ENCODE measurements at regions not wholly inside any gene's neighbourhood (a gene's known extent, or its start where the extent isn't known, plus 50 kb on each side); places are given as distances from the start of the nearest gene placed in this dataset.

DNA sequence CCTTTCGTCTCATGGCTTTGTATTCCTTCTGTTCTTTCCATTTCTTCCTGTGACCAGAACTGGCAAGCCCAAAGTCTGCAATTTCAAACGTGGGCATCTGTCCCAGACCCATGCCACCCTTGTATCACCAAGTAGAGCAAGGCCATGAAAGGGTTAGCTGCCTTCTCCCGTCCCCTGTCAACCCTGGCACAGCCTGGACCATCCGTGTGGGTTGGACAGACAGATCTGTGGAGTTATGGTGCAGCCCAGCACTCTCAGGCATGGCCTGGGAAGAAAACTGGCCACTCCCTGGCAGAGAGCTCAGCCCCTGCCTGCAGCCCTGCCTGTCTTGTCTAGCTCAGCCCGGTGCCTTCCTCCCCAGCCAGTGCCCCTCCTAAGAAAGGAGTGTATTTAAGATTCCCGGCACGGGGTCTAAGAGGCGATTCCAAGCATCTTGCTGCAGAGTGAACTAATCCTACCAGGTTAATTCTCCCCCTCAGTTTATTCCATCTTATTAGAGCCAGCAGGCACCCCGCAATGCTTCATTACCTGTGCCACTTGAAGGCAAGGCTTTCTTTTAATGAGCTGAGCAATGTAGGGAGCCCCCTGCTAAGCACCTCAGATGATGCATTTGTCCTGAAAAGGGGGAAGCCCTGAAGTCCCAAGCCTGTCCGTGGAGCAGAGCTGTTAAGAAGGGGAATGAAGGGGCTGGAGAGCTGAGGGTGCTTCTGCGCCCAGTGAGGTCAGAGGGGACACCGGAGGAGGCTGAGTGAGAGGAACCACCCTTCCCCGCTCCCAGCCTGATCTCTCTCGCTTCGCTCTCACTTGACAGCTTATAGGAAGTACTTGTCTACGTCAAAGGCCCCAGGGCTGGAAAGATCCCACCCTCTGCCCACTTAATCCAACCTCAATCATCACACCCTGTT is 130.6 kb downstream of the SPATA19 start:
- FAIRE-seq, result no peak
- H2AFZ ChIP-seq (ENCODE audit: low read length), result no peak overlapping the region
- H3K79me2 ChIP-seq (ENCODE audit: insufficient read depth, low read length), result no peaks in the 10 kb centered on the region
- DNase-seq (ENCODE audit: low spot score), result no peak
- no peak overlapping the region for H3K4me2 ChIP-seq (ENCODE audit: low read depth, low read length)
- no peak for ATAC-seq
- POLR2A ChIA-PET, result no interaction called here
- H3K27ac ChIP-seq (ENCODE audit: extremely low read length, insufficient read depth, low read length), result no peak overlapping the region
- H3K27me3 ChIP-seq (ENCODE audit: control insufficient read depth in 1 of 2, insufficient read depth in 2 of 2, low read length in 2 of 2), result peaks cover 1 to 33% of the 10 kb centered on the region in 2 experiments; a peak in 2 of 5 replicates
- WGBS (ENCODE audit: low lambda C conversion rate), result 13% methylated on average over 12 of the region's 16 CpGs
- H4K20me1 ChIP-seq (ENCODE audit: insufficient read depth, low read length), result no peaks in the 10 kb centered on the region
- no peak overlapping the region for H3K9ac ChIP-seq (ENCODE audit: insufficient read depth, low read depth, low read length)
- intact Hi-C loops (cut with micrococcal nuclease; ENCODE audit: unreplicated experiment) (no loop called here), in situ Hi-C loops (cut with HindIII; ENCODE audit: extremely low pct_ligation_motif_present, low pct_unique_long_range_greater_than_20kb) (no loop called here)
- H3K4me3 ChIP-seq (replicated peaks in 1 of 3; ENCODE audit: insufficient read depth in 1 of 3, low read depth in 2 of 3, low read length in 3 of 3), result no peak overlapping the region
- no TSS peak for BruUV-seq (replicated peaks)
- CTCF ChIA-PET (ENCODE audit: low intra/inter-chr PET ratio, low total read pairs), result no interaction called here
- TF ChIP-seq PAX8 (CRISPR knock-in tag; IDR thresholded peaks at IDR 0.05; ENCODE audit: borderline replicate concordance), result no peak
- no peak for TF ChIP-seq ZKSCAN8 (CRISPR knock-in tag; IDR thresholded peaks at IDR 0.05; ENCODE audit: borderline replicate concordance)
- no peak for TF ChIP-seq GLI4 (CRISPR knock-in tag; IDR thresholded peaks at IDR 0.05; ENCODE audit: borderline replicate concordance)
- TF ChIP-seq, protein P1, sequence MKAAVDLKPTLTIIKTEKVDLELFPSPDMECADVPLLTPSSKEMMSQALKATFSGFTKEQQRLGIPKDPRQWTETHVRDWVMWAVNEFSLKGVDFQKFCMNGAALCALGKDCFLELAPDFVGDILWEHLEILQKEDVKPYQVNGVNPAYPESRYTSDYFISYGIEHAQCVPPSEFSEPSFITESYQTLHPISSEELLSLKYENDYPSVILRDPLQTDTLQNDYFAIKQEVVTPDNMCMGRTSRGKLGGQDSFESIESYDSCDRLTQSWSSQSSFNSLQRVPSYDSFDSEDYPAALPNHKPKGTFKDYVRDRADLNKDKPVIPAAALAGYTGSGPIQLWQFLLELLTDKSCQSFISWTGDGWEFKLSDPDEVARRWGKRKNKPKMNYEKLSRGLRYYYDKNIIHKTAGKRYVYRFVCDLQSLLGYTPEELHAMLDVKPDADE (CRISPR knock-in tag; IDR thresholded peaks at IDR 0.05), result no peak
- TF ChIP-seq MAFK (conservative IDR thresholded peaks at IDR 0.05 in 1 of 2, IDR thresholded peaks at IDR 0.05 in 1 of 2; ENCODE audit: low read length in 2 of 2), result no peak
- TF ChIP-seq BHLHE40 (IDR thresholded peaks at IDR 0.05; ENCODE audit: low read length), result no peak
- no peak for TF ChIP-seq HMGA1 (CRISPR knock-in tag; conservative IDR thresholded peaks at IDR 0.05)
- TF ChIP-seq, protein P2, sequence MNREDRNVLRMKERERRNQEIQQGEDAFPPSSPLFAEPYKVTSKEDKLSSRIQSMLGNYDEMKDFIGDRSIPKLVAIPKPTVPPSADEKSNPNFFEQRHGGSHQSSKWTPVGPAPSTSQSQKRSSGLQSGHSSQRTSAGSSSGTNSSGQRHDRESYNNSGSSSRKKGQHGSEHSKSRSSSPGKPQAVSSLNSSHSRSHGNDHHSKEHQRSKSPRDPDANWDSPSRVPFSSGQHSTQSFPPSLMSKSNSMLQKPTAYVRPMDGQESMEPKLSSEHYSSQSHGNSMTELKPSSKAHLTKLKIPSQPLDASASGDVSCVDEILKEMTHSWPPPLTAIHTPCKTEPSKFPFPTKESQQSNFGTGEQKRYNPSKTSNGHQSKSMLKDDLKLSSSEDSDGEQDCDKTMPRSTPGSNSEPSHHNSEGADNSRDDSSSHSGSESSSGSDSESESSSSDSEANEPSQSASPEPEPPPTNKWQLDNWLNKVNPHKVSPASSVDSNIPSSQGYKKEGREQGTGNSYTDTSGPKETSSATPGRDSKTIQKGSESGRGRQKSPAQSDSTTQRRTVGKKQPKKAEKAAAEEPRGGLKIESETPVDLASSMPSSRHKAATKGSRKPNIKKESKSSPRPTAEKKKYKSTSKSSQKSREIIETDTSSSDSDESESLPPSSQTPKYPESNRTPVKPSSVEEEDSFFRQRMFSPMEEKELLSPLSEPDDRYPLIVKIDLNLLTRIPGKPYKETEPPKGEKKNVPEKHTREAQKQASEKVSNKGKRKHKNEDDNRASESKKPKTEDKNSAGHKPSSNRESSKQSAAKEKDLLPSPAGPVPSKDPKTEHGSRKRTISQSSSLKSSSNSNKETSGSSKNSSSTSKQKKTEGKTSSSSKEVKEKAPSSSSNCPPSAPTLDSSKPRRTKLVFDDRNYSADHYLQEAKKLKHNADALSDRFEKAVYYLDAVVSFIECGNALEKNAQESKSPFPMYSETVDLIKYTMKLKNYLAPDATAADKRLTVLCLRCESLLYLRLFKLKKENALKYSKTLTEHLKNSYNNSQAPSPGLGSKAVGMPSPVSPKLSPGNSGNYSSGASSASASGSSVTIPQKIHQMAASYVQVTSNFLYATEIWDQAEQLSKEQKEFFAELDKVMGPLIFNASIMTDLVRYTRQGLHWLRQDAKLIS (CRISPR knock-in tag; IDR thresholded peaks at IDR 0.05), result no peak
- TF ChIP-seq, protein P3, sequence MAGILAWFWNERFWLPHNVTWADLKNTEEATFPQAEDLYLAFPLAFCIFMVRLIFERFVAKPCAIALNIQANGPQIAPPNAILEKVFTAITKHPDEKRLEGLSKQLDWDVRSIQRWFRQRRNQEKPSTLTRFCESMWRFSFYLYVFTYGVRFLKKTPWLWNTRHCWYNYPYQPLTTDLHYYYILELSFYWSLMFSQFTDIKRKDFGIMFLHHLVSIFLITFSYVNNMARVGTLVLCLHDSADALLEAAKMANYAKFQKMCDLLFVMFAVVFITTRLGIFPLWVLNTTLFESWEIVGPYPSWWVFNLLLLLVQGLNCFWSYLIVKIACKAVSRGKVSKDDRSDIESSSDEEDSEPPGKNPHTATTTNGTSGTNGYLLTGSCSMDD (CRISPR knock-in tag; IDR thresholded peaks at IDR 0.05), result no peak
- no peak for TF ChIP-seq GATAD1 (CRISPR knock-in tag; IDR thresholded peaks at IDR 0.05)
- H3K4me1 ChIP-seq (ENCODE audit: insufficient read depth, low read length), result no peaks in the 10 kb centered on the region
- no peaks in the 10 kb centered on the region for H3K9me3 ChIP-seq (ENCODE audit: low read length)
- no peaks in the 10 kb centered on the region for H3K36me3 ChIP-seq (replicated peaks in 1 of 2; ENCODE audit: control insufficient read depth in 1 of 2, insufficient read depth in 2 of 2, low read length in 2 of 2)
